Testis (tissue), 2 donors: ENCODE measurements at regions not wholly inside any gene's neighbourhood (a gene's known extent, or its start where the extent isn't known, plus 50 kb on each side); places are given as distances from the start of the nearest gene placed in this dataset.

Source experiments
- CTCF ChIP-seq, 3 experiments: fragments of 450-650 bp in 2 of 3; fragments of 200-600 bp in 1 of 3; sonication (generic) in 1 of 3; IDR thresholded peaks; one replicate each; pipeline ENCODE4 v1.5.1; 2016 to 2019; ENCODE audit warnings: antibody characterized with exemption in 3 of 3, mild to moderate bottlenecking in 2 of 3, moderate library complexity in 1 of 3
- POLR2A ChIP-seq: fragments of 450-650 bp; IDR thresholded peaks from one replicate; pipeline ENCODE4 v1.6.1; 2017; ENCODE audit warnings: antibody characterized with exemption, mild to moderate bottlenecking, moderate library complexity

GRCh38 chr1:218991089-218991488 lies 182.6 kb upstream of the LYPLAL1 start:
- TF ChIP-seq CTCF (IDR thresholded peaks at IDR 0.05) (no peak), POLR2A (no peak)
